CD4-positive, alpha-beta T cell treated with Interleukin-4 for 4 hours (primary cell): ENCODE measurements at regions not wholly inside any gene's neighbourhood (a gene's known extent, or its start where the extent isn't known, plus 50 kb on each side); places are given as distances from the start of the nearest gene placed in this dataset.
"Not testable (repeated sequence)": the region's sequence is repeated elsewhere in the genome, so short reads cannot be mapped to it uniquely, and the experiment has no call there.

Experiments
- DNase-seq: peaks from one replicate; pipeline ENCODE4 v3.0.0-alpha.2; 2020

GRCh38 chrX:65879977-65880799 is 159.7 kb downstream of the VSIG4 start:
- no peak for DNase-seq

DNA sequence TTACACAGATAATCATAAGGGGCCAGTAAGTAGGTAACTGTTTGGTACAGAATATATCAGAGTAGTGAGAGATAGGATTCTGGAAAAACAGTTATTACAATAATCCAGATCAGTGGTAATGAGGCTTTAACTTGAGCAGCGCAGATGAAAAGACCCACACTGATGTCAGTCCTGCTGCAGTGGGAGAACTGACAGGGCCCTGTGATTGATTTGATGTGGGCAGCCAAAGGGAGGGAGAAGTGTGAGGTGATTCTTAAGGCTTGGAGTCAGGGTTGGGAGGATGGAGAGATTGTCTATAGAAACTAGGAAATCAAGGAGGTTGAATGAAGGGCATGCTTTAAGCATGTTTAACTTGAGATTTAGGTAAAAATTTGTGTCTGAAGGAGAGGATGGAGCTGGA is 161.4 kb downstream of the VSIG4 start:
- DNase-seq, result no peak

DNA sequence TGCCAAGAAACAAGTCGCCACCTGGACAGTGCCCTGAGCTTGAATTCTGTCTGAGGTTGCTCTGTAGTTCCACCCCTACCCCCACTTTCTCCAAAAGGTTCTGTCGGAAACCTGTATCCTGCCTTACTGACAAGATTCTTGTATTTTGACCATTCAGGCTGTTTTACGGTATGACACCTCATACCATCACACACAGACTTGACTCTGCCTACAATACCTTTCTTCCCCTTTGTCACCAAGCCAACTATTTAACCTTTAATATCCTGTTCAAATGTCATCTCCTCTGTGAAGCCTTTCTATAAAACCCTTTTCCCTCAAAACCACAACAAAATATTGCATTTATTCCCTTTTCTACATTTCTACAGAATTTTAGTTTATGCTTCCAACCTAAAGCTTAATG is 161.9 kb downstream of the VSIG4 start:
- no peak for DNase-seq

DNA sequence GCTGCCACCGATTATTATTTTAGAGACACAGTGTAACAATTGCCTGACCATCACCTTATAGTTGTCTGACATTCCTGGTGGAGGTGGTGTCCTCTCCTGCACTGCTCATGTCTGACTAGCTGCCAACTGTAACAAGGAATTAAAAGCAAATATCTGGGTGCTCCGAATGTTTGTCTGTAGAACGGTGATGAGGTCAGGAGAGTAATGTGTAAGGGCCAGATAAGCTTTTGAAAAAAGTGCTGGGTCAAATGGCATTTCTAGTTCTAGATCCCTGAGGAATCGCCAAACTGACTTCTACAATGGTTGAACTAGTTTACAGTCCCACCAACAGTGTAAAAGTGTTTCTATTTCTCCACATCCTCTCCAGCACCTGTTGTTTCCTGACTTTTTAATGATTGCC is 164.3 kb downstream of the VSIG4 start:
- DNase-seq, result not testable (repeated sequence)

- no peak for DNase-seq
These were observed 165.1 kb downstream of the VSIG4 start for GRCh38 chrX:65874765-65875164.

DNA sequence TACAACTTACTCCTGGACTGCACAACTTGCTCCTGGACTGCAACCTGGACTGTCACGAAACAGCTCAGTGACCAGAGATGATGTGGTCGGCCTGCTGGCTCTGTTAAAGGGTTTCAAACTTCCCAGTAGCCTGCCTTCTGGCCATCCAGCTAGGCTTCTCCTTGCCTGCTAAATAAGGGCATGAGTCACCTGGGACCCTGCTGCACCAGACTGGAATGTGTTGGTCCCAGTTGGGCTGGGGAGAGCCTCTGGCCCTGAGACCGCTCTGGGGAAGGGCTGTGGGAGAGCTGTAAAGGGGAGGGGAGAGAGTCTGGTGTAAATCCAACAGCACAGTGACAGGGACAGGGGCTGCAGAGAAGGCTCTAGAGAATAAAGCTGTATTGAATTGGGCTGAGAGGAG is 165.8 kb downstream of the VSIG4 start:
- no peak for DNase-seq

GRCh38 chrX:65873385-65873784 is 166.5 kb downstream of the VSIG4 start:
- no peak for DNase-seq

DNA sequence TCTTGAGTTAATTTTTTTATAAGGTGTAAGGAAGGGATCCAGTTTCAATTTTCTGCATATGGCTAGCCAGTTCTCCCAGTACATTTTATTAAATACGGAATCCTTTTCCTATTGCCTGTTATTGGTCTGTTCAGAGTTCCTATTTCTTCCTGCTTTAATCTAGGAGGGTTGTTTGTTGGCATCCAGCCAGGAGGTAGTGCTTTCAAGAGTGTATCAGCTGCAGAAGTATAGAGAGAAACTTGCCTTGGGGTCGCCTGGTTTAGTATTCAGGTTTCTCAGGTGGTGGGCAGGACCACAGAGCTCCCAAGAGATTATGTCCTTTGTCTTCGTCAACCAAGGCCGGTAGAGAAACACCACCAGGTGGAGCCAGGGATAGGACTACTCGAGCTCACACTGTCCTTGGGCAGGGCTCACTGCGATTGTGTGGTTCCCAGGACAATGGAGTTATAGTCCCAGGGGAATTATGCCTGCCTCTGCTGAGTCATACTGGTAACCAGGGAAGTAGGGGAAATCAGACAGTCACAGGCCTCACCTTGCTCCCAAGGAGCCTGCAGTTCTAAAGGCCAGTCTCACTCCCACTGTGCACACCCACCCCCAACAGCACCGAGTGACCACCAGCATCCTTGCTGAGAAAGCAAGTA is 168.1 kb downstream of the VSIG4 start:
- no peak for DNase-seq

DNA sequence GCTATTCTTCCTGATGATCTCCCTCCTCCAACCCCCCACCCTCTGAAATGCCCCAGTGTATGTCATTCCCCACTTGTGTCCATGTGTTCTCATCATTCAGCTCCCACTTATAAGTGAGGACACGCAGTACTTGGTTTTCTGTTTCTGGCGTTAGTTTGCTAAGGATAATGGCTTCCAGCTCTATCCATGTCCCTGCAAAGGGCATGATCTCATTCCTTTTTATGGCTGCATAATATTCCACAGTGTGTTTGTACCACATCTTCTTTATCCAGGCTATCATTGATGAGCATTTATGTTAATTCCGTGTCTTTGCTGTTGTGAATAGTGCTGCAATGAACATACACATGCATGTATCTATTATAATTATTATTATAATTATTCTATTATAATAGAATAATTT is 169.3 kb downstream of the VSIG4 start:
- not testable (repeated sequence) for DNase-seq

DNA sequence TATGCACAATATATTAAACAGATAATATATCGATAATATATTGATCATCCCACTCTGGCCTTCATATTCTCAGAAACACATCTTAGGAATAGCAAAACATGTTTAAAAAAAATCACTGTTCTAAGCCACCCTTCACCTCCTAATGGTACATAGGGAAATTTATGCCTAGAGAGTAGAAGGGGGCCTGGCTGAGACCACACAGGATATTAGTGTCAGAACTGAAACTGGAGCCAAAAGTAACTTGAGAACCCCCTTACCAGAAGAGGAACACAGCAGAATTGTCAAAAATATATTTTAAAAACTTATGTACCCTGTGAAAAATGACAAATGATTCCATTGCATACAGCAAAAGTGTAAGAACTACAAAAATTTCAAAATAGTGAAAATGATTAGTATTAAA is 173.1 kb downstream of the VSIG4 start:
- no peak for DNase-seq

DNA sequence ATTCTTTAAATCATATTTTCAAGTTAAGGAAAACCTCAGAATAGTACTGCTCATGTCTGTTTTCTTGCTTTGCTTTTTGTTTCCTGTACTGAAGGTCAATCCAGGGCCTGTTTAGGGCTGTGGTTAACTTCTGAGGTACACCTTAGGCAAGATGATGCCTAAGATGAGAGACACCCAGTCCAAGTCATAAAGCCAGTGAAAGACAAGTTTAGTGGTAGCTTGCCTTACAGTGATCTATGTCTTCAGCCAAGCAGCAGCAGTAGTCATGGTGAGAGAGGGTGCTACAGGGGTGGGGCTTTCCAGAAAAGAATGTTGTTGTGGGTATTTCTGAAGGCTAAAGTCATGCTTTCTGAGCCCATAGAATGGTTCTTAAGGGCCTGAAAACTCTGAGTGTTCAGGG is 173.7 kb downstream of the VSIG4 start:
- DNase-seq, result peak; percentile 69

- DNase-seq, result peak; percentile 14
These were observed 177.2 kb downstream of the VSIG4 start for GRCh38 chrX:65862638-65863037.

DNA sequence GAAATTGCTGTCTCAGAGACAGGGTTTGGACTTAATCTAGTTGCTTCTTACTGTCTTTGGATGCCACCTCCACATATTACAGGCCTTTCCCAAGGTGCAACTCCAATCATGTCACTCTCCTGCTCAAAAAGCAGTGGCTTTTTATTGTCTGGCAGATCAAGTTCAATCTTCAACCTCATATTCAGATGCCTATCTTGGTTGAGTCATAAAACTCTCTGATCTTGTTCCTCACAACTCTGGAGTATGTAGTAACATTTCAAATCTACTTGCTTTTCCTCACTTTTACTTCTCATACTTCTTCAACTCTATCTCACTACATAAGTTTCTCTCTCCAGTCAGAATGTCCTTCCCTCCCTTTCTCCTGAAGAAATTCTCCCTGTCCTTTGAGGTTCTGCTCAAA is 180.6 kb downstream of the VSIG4 start:
- DNase-seq, result peak; percentile 4

DNA sequence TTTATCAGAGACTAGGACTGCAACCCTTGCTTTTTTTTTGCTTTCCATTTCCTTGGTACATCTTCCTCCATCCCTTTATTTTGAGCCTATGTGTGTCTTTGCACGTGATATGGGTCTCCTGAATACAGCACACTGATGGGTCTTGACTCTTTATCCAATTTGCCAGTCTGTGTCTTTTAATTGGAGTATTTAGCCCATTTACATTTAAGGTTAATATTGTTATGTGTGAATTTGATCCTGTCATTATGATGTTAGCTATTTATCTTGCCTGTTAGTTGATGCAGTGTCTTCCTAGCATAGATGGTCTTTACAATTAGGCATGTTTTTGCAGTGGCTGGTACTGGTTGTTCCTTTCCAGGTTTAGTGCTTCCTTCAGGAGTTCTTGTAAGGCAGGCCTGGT is 185.4 kb downstream of the VSIG4 start:
- DNase-seq, result not testable (repeated sequence)

GRCh38 chrX:65851306-65851705 is 183.9 kb downstream of the MSN start:
- DNase-seq, result not testable (repeated sequence)

DNA sequence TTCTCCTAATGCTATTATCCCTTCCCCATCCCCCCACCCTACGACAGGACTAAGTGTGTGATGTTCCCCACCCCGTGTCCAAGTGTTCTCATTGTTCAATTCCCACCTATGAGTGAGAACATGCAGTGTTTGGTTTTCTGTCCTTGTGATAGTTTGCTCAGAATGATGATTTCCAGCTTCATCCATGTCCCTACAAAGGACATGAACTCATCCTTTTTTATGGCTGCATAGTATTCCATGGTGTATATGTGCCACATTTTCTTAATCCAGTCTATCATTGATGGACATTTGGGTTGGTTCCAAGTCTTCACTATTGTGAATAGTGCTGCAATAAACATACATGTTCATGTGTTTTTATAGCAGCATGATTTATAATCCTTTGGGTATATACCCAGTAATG is 183.4 kb downstream of the MSN start:
- not testable (repeated sequence) for DNase-seq

- no peak for DNase-seq
These were observed 179.5 kb downstream of the MSN start for GRCh38 chrX:65846974-65847373.

- DNase-seq, result no peak
These were observed 173.8 kb downstream of the MSN start for GRCh38 chrX:65841263-65841662.

GRCh38 chrX:65838674-65839073 is 171.2 kb downstream of the MSN start:
- no peak for DNase-seq

DNA sequence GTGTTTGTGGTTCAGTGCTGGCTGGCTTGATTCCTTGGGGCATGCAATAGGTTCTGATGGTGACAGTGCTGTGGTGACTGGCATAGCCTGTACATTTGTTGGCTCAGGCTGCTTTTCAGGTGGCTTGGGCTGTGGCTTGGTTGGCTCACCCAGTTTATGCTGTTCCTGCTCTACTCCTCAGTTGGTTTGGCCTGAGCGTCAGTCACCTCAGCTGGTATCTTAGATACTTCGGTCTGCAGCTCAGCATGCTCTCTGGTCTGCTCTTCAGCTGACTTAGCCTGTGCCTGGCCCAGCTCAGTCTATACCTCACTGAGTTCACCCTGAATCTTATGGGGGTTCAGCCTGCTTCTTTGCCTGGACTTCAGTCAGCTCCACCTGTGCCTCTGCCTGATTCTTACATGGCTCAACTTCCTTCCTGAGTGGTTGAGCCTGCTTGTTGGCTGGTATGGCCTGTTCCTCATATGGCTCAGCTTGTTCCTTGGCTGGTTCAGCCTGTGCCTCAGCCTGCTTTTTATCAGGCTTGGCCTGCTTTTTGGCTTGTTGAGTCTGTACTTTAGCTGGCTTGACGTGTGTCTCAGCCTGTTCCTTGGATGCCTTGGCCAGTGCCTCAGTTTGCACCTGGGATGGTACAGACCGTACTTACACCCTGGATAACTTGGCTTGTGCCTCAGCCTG is 170.6 kb downstream of the MSN start:
- no peak for DNase-seq

- no peak for DNase-seq
These were observed 163.8 kb downstream of the MSN start for GRCh38 chrX:65831268-65831667.

DNA sequence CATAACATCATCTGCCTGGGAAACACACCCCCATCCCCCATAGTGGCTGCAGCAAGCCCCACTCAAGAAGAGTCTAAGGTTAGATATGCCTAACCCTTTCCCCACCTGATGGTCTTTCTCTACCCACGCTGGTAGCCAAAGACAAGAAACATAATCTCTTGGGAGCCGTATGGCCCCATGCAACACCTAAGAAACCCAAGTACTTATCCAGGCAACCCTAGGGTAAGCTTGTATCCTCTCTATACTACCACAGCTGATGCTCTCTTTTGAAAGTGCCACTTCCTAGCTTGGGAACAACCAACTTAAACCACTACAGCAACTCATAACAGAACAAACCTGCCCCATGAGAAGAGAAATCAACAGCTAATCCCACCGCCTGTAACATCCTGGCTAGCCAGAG is 161.1 kb downstream of the MSN start:
- DNase-seq, result no peak

GRCh38 chrX:65825226-65825625 is 157.8 kb downstream of the MSN start:
- not testable (repeated sequence) for DNase-seq
